Lung (tissue), 11 donors: ENCODE measurements at regions not wholly inside any gene's neighbourhood (a gene's known extent, or its start where the extent isn't known, plus 50 kb on each side); places are given as distances from the start of the nearest gene placed in this dataset.
"Not testable (repeated sequence)": the region's sequence is repeated elsewhere in the genome, so short reads cannot be mapped to it uniquely, and the experiment has no call there.

Experiments
- ATAC-seq: fragments of 200-7000 bp; cut with Tn5 transposase; one replicate; pipeline ENCODE4 v1.9.1; 2020; ENCODE audit warnings: moderate number of reproducible peaks; ENCODE audit not compliant: insufficient read depth, low FRiP score
- DNase-seq, 3 donors: peaks; one replicate each; pipeline ENCODE4 v3.0.0-alpha.2; 2013 to 2017
- H3K27ac ChIP-seq, 2 donors: one replicate each; pipeline ENCODE4 v1.5.1; 2013; ENCODE audit warnings: mild to moderate bottlenecking in 2 of 2, moderate library complexity in 2 of 2, control low read depth in 1 of 2, inconsistent platforms in 1 of 2, low read depth in 1 of 2, low read length in 1 of 2
- H3K27me3 ChIP-seq, 3 donors: one replicate each; pipeline ENCODE4 v1.5.1; 2013; ENCODE audit warnings: low read length in 2 of 3; ENCODE audit not compliant: control insufficient read depth in 3 of 3, insufficient read depth in 3 of 3
- H3K36me3 ChIP-seq, 4 donors: one replicate each; pipeline ENCODE4 v1.5.1; 2013; ENCODE audit warnings: low read length in 4 of 4, mild to moderate bottlenecking in 1 of 4, moderate library complexity in 1 of 4; ENCODE audit not compliant: control insufficient read depth in 4 of 4, insufficient read depth in 4 of 4
- H3K4me1 ChIP-seq, 5 donors: one replicate each; pipeline ENCODE4 v1.5.1; 2013; ENCODE audit warnings: low read length in 5 of 5, mild to moderate bottlenecking in 2 of 5, moderate library complexity in 1 of 5; ENCODE audit not compliant: control insufficient read depth in 5 of 5, insufficient read depth in 5 of 5
- H3K4me3 ChIP-seq: one replicate; pipeline ENCODE4 v1.5.1; 2013; ENCODE audit warnings: mild to moderate bottlenecking, control low read depth, moderate library complexity
- H3K9ac ChIP-seq, 2 donors: one replicate each; pipeline ENCODE4 v1.5.1; 2013; ENCODE audit warnings: low read length in 2 of 2, control low read depth in 1 of 2; ENCODE audit not compliant: insufficient read depth in 1 of 2
- H3K9me3 ChIP-seq, 4 donors: one replicate each; pipeline ENCODE4 v1.5.1; 2013; ENCODE audit warnings: low read length in 3 of 4, mild to moderate bottlenecking in 1 of 4, moderate library complexity in 1 of 4; ENCODE audit not compliant: control insufficient read depth in 4 of 4, insufficient read depth in 3 of 4
- CTCF ChIP-seq: IDR thresholded peaks from 2 replicates; pipeline ENCODE4 v1.5.1; 2012; ENCODE audit warnings: mild to moderate bottlenecking; ENCODE audit errors: control extremely low read depth, extremely low read depth
- WGBS, 2 donors: extraction: QIAGEN DNeasy Blood & Tissue Kit; methylation state at CpG; one replicate each; pipeline ENCODE4 v1.1.7; 2013; 5-methylcytosine and 5-hydroxymethylcytosine counted together
- donor health status: control.
- donor health status: control.
- donor health status: Bipolar disorder and iron deficiency.
- donor health status: healthy.
- donor health status: DM: yes; HTN: yes; CAD: no.

- H3K36me3 ChIP-seq: no peaks in the 10 kb centered on the region
- no peak for TF ChIP-seq CTCF
- H3K27ac ChIP-seq: no peak overlapping the region
- H3K9me3 ChIP-seq: no peaks in the 10 kb centered on the region
- DNase-seq: no peak
- ATAC-seq: no peak
- no peak overlapping the region for H3K9ac ChIP-seq
- no peak overlapping the region for H3K4me3 ChIP-seq
- H3K4me1 ChIP-seq: no peaks in the 10 kb centered on the region
- peaks cover 0 to 6% (median 0%) of the 10 kb centered on the region in 3 donors for H3K27me3 ChIP-seq
- WGBS, 2 donors: 89% methylated on average over 1 of the region's 1 CpG
Measured at GRCh38 chr3:75262661-75263060, 401.5 kb upstream of the FRG2C start.

GRCh38 chr3:75265897-75266296 is 398.2 kb upstream of the FRG2C start:
- no peak for DNase-seq
- 54 to 88% methylated on average over 3 of the region's 3 CpGs for WGBS, 2 donors

GRCh38 chr3:75268576-75268975 is 395.6 kb upstream of the FRG2C start:
- not testable (repeated sequence) for H3K9ac ChIP-seq, DNase-seq, H3K36me3 ChIP-seq, H3K4me3 ChIP-seq, H3K9me3 ChIP-seq, ATAC-seq, H3K27ac ChIP-seq, H3K4me1 ChIP-seq, H3K27me3 ChIP-seq
- 95 to 96% methylated on average over 2 of the region's 2 CpGs for WGBS, 2 donors

More at GRCh38 chr3:75265897-75266296, 398.2 kb upstream of the FRG2C start:
- Histone ChIP-seq H3K27ac (no peak overlapping the region), H3K27me3 (peaks cover 0 to 2% (median 0%) of the 10 kb centered on the region in 3 donors), H3K36me3 (no peaks in the 10 kb centered on the region), H3K4me1 (no peaks in the 10 kb centered on the region), H3K9ac (no peak overlapping the region), H3K4me3 (no peak overlapping the region), H3K9me3 (no peaks in the 10 kb centered on the region)
- no peak for TF ChIP-seq CTCF
- ATAC-seq: no peak

GRCh38 chr3:75272237-75272636 is 391.9 kb upstream of the FRG2C start:
- not testable (repeated sequence) for H3K27me3 ChIP-seq, DNase-seq, H3K4me1 ChIP-seq, H3K4me3 ChIP-seq, ATAC-seq, H3K36me3 ChIP-seq, H3K9ac ChIP-seq, H3K9me3 ChIP-seq, H3K27ac ChIP-seq
- WGBS, 2 donors: 70 to 80% methylated on average over 4 of the region's 4 CpGs

- Histone ChIP-seq H3K36me3 (no peaks in the 10 kb centered on the region), H3K9me3 (no peaks in the 10 kb centered on the region), H3K9ac (no peak overlapping the region), H3K4me1 (no peaks in the 10 kb centered on the region), H3K27me3 (peaks cover 0 to 2% (median 0%) of the 10 kb centered on the region in 3 donors), H3K27ac (no peak overlapping the region), H3K4me3 (no peak overlapping the region)
- no peak for TF ChIP-seq CTCF
- peak in 1 of 3 donors; percentile 62 for DNase-seq
- WGBS, 2 donors: 45 to 77% methylated on average over 2 of the region's 2 CpGs
- no peak for ATAC-seq
Measured at GRCh38 chr3:75272691-75273090, 391.4 kb upstream of the FRG2C start.

DNA sequence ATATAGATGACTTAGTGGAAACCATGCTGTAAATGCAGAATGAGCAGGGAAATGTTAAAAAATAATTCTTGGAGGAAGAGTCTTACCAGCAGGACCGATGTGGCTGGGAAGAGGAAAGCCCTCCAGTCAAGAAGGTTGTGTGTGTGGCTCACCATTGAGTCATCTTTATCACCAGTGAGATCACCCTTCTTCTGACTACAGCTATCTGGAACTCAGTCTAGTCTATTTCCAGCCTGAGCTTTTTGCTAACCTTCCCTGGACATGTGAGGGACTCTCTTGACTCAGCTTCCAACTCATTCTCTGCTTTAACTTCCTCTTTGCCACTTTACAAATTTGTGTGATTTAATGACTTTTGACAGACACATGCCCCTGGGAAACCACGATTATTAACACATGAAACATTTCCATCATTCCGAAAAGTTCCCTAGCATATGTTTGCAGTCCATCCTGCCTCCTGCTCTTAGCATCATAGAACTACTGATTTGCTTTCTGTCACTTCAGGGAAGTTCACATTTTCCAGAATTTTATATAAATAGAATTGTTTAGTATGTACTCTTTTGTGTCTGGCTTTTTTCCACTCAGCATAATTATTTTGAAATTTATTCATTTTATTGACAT is 378.5 kb upstream of the FRG2C start:
- not testable (repeated sequence) for H3K9me3 ChIP-seq, H3K4me3 ChIP-seq, H3K36me3 ChIP-seq, H3K27me3 ChIP-seq, H3K4me1 ChIP-seq, DNase-seq, H3K27ac ChIP-seq, ATAC-seq, H3K9ac ChIP-seq
- 27 to 51% methylated on average over 3 of the region's 3 CpGs for WGBS, 2 donors
